SK-N-MC (cell line): ENCODE measurements at regions not wholly inside any gene's neighbourhood (a gene's known extent, or its start where the extent isn't known, plus 50 kb on each side); places are given as distances from the start of the nearest gene placed in this dataset.

Experiments used
- EZH2 ChIP-seq: fragments of 200-600 bp; sonication (generic); IDR thresholded peaks from one replicate; pipeline ENCODE4 v1.6.1; 2017; ENCODE audit warnings: antibody characterized with exemption
- FOXP2 ChIP-seq: optimal IDR thresholded peaks from 2 replicates; pipeline ENCODE3; 2011; ENCODE audit warnings: mild to moderate bottlenecking, moderate library complexity; ENCODE audit not compliant: insufficient read depth; ENCODE audit errors: extremely low read length, control extremely low read depth
- POLR2AphosphoS5 ChIP-seq: IDR thresholded peaks from 2 replicates; pipeline ENCODE4 v1.6.1; 2012; ENCODE audit warnings: mild to moderate bottlenecking, low read depth, low read length, borderline replicate concordance

DNA sequence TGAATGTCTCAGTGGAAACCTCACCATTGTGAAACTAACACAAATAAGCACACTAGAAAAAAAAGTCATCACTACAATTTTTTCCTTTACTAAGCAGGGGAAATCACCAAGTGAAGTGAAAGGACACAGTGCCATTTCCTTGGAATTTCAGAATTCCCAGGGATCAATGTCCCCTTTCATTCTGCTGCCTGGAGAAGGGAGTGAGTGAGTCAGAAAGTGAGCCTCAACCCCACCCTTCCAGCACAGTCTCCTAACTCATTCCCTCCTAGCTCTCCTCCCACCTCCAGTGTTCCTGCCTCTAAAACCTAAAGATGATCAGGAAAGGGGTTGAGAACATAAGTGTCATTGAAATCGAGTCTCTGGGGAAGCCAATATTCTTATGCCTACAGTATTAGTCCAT is 608.5 kb downstream of the RNF144A start:
- TF ChIP-seq EZH2 (no peak), POLR2AphosphoS5 (no peak), FOXP2 (no peak)
